NCI-H526 (cell line): ENCODE measurements at regions not wholly inside any gene's neighbourhood (a gene's known extent, or its start where the extent isn't known, plus 50 kb on each side); places are given as distances from the start of the nearest gene placed in this dataset.

Experiments
- DNase-seq, 2 experiments: peaks; one replicate each; lab custom pipeline; 2025; lab: John Stamatoyannopoulos, UW

DNA sequence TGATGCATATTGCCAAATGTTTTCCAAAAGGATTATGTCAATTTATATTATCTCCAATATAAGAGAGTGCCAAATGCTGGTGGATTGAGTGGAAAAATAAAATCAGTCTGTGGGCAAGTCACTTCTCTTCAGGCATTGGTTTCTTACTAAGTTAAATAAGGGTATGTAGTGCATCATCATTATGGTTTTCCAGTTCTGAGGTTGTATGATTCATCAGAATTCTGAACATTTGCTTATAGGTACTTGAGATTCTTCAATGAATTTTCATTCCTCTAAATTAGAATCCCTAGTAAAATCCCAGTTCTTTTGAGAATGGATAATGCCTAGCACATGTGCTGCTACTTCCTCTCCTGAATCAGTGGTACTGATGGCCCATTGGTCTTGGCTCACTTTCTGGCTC lies 188.9 kb upstream of the OSR1 start:
- DNase-seq = no peak

GRCh38 chr2:19545507-19545906 lies 187.1 kb upstream of the OSR1 start:
- no peak for DNase-seq

DNA sequence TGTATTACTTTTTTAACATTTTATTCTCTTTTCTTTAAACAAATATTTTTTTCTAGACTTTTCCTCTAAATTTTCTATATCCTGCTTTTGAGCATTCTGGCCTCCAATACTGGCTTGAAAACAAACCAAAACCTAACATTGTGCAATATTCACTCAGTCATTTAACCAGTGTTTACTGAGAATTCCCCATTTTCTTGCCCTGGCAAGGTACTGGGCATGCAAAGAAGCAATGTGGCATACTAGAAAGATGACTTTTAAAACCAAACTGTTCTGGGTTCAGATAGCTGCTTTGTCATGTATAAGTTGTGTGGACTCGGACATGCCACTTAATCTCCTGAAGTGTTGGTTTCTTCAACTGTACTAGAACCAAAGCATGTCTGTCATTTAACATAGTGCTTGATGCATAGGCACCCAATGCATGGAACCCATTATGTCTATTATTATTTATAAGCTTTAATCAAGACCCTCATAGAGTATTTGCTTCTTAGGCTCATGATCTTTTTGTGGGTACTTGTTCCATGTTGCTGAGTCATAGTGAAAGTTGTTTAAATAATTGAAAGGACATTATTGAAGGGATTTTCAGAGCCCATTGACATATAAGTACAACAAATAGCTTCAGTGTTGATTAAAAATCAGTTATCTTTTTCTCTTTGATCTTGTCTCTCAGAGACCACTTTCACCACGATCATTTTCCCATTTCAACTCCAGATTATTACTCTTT lies 185.4 kb upstream of the OSR1 start:
- DNase-seq = no peak

DNA sequence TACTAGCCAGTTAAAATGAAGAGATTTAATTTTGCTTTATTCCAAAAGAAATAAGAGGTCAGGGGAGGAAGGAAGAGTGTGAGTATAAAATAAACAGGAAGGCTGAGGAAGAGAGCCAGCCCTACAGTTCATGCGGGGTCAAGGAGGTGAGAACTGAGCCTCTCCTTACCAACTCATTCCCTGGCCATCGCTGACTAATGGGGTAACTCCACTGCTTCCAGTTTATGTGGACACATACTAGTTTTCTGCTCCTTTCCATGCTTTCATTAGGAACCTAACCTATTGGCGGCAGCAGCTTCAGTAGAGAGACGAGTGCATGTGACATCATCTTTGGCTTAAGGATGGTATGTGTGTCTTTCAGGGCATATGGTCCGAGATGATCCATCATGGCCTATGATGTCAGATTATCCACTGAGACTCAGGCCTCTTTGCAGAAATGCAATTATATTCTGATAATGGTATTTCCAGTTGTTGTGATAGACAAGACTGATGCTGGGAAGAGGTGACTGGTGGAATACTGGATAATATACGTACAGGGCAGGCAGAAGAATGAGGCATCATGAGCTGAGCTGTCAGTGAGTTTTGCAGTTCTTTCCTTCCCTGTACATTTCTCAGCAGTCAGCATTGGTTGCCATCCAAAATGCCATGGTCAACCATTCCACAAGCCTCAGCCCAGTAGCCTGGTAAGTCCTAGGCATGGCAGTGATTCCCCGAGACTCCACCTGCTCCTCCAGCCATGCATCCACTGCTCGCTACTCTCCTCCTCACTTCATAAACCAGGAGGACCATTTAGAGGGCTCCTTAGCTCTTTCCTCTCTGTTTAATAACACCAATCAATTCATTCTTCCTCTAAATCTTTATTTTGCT lies 184.6 kb upstream of the OSR1 start:
- DNase-seq = no peak

DNA sequence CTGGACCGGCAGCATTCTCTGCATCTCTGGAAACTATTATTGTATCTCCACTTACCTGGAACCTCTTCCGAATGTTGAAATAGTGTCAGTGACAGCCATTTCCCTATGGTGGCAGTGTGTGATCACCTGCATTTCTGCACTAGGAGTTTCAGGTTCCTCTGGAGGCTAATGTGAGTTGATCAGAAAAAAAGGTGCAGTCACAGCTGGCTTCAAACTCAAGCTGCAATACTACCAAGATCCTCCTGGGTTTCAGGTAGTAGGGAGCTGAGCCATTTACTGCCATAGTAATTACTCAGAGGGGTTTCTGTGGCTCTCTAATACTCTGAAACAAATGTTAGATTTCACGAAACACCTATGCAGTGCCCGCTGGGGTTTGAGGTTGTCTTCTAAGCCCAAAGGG lies 183.5 kb upstream of the OSR1 start:
- peak in 1 of 2 experiments; percentile 17 for DNase-seq

- no peak for DNase-seq
Measured at GRCh38 chr2:19540739-19541525, 182.5 kb upstream of the OSR1 start.

DNA sequence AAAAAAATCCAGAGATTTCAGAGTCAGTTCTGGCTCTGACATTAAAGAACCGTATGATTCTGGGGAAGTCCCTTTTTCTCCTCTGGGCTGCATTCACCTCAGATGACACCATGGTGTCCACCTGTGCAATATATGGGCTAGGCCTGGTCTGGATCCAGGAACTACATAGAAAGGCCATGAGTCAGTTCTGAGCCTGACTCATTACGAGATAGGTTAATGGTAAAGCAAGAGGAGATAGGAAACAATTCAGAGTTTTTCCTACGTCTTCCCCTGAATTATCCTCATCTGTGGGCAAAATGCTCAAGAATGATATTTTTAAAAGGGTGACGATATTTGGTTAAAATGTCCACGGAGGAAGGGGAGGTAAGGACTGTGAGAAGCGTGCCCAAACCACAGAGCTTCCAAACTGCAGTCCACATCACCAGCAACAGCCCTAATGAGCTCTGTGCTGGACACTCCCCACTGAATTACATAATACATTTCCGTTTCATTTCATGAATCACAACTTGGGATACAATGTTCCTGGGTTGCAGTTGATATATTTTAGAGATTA lies 180.1 kb upstream of the OSR1 start:
- no peak for DNase-seq

DNA sequence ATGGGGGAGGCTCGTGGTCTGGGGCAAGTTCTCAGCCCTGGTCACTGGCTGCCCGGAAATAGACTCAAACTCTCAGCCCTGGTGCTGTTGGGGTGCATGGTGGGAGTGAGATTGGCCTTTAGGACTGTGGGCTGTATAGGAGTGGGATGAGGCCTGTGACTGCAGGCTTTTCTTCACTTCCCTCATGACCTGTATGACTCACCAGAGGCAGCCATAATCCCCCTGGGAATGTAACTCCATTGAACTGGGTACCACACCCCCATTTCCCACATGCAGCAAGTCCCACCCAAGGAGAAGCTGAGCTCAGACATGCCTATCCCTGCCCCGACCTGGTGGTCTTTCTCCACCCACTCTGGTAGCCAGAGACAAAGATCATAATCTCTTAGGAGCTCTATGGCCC lies 177.7 kb upstream of the OSR1 start:
- DNase-seq = no peak

DNA sequence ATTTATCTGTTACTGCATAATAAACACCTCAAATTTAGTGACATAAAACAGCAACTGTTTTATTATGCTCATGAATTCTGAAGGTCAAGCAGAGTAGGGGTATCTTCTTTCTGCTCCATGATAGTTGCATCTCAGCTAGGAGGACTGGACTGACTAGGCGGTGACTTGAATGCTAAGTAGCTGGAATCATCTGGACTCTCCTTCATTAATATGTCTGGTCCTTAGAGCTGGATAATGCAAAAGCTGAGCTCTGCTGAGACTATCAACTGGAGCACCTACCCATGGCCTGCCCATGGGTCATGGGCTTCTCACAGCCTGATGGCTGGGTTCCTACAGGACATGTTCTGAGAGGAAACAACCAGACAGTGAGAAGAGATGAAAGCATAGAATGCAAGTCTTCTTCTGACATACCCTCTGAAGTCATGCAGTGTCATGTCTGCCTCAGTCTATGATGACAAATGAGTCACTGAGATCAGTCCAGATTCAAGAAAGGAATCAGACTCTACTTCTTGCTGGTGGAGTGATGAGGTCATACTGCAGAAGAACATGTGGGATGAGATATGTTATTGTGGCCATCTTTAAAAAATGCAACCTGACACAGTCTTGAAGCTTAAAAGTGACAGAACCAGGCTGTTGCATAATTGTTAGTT lies 174.2 kb upstream of the OSR1 start:
- DNase-seq = no peak

DNA sequence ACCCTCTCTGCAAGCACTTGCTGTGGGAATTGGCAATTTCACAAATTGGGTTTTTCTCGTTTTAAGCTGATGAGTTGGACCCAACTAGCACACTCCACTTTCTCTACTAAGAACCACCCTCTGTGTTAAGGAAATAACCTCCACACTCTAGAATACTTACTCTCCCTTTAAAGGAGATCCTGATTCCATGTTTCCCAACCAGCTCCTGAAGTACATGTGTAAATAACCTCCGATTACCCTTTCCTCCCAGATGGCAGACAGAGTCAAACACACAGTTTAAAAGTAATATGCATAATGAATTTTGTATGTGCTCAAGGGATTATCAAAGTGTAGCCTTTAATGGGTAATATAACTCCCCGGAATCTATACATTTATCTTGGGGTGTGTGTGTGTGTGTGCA lies 171.3 kb upstream of the OSR1 start:
- DNase-seq = no peak

GRCh38 chr2:19527771-19528170 lies 169.3 kb upstream of the OSR1 start:
- DNase-seq = no peak

GRCh38 chr2:19525313-19525712 lies 166.9 kb upstream of the OSR1 start:
- DNase-seq = no peak

GRCh38 chr2:19519045-19519444 lies 160.6 kb upstream of the OSR1 start:
- DNase-seq = no peak

DNA sequence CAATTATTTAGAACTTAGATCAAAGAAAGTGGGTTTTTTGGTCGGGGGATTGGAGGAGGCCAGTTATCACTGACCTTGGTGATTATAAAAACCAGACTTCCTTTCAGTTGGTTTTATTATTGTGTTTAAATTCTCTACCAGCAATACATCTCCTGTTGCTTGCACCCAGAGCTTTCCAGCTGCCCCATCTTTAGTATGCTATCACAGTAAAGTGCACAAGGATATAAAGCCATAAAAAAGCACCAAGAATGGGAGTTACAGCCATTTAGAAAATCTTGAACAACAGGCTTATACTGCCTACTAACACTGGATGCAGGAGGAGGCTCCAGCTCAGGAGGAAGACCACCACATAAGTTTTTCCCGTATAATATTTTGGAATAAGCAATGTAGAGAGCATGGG lies 148.7 kb upstream of the OSR1 start:
- DNase-seq = no peak

GRCh38 chr2:19505199-19506136 lies 147.0 kb upstream of the OSR1 start:
- no peak for DNase-seq

DNA sequence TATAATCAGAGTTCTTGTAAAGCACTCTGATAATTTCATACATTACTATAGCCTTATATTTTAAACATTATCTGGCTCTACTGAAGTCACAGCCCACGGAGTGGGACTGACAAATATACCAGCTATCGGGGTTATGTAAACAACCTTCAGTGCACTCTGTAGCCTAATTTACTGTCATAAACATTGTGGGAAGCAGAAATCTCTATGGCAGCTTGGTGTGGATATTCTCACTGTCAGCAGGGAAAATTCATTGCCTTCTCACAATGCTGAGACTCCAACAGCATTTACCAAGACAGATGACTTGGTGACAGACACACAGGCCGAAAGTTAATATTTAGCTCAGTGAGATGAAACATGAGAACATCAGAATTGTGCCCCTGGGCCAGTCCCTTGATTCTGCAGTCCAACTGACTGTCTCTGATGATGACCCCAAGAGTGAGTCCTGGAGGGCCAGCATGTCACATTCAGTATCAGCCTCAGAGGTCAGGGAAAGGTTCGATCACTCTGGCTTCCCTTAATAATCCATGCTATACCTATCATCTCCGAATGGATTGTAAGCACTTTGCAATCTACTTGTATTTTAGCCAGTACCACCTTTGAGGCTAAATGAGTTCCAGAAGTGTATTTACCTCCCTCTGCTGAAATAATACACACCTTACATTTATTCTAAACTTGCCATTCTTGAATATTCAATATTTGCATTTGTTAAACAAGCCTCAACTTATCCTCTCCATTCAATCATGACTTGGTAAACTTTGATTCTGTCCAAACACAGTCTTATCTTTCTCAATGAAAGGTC lies 146.2 kb upstream of the OSR1 start:
- DNase-seq = peak; percentile 82 to 88

DNA sequence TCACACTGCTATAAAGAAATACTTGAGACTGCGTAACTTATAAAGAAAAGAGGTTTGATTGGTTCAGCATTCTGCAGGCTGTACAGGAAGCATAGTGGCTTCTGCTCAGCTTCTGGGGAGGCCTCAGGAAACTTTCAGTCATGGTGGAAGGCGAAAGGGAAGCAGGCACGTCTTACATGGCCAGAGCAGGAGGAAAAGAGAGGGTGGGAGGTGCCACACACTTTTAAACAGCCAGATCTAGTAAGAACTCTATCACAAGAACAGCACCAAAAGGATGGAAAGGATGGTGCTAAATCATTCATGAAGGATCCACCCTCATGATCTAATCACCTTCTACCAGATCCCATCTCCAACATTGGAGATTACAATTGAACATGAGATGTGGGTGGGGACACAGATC lies 145.5 kb upstream of the OSR1 start:
- DNase-seq = no peak

DNA sequence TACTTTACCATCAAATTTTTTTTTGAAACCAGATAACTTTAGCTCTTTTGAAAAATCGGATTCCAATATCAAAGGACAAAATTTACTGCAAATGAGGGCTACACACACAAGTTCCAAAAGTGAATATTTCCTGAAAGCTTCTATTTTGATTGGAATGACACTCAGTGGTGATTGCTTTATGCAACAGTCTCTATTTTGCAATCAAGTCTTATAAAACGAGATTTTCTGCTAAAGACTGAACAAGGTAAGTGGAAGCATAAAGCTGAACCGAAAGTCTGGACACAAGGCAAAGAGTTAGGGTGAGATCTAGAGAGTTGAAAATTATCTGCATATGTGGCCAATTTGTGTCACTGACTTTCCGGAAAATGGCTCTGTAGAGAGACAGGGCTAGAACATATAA lies 145.0 kb upstream of the OSR1 start:
- DNase-seq = no peak

GRCh38 chr2:19500126-19500525 lies 141.7 kb upstream of the OSR1 start:
- no peak for DNase-seq

DNA sequence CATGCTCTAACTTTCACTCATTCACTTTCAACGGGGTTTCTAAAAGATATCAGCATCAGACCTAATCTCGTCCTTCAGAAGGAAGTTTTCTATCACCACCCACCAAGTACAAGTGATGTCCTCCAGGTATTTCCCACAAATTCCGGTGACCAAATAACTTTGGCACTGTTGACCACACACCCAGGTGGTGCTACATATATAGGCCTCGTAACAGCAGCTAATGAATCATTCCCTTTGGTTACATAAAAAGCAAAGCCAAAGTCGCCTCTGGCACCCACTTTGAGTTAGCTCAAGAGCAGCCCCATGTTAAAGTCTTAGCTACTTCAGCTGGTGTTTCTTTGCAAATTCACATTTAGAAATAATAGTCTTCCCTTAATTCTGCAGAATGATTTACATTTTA lies 138.2 kb upstream of the OSR1 start:
- DNase-seq = no peak
